Activated naive CD4-positive, alpha-beta T cell treated with anti-CD3 and anti-CD28 coated beads, Interleukin-2, amount 50 U/mL, for 24 hours (primary cell): ENCODE measurements at regions not wholly inside any gene's neighbourhood (a gene's known extent, or its start where the extent isn't known, plus 50 kb on each side); places are given as distances from the start of the nearest gene placed in this dataset.

Experiments used
- H3K27ac Mint-ChIP-seq: one replicate; pipeline ENCODE4 v1.8.0; 2021; ENCODE audit warnings: mild to moderate bottlenecking, mixed read lengths
- H3K27me3 Mint-ChIP-seq: one replicate; pipeline ENCODE4 v1.8.0; 2021; ENCODE audit warnings: mixed read lengths
- H3K36me3 Mint-ChIP-seq: one replicate; pipeline ENCODE4 v1.8.0; 2021; ENCODE audit warnings: mixed read lengths
- H3K4me1 Mint-ChIP-seq: one replicate; pipeline ENCODE4 v1.8.0; 2021; ENCODE audit warnings: mixed read lengths
- H3K4me3 Mint-ChIP-seq: one replicate; pipeline ENCODE4 v1.8.0; 2021; ENCODE audit warnings: mild to moderate bottlenecking, mixed read lengths
- H3K9me3 Mint-ChIP-seq: one replicate; pipeline ENCODE4 v1.8.0; 2021; ENCODE audit warnings: mixed read lengths

- H3K27me3 Mint-ChIP-seq: peaks cover 3% of the 10 kb centered on the region
- no peaks in the 10 kb centered on the region for H3K36me3 Mint-ChIP-seq
- H3K4me1 Mint-ChIP-seq: no peaks in the 10 kb centered on the region
- H3K4me3 Mint-ChIP-seq: no peak overlapping the region
- H3K27ac Mint-ChIP-seq: no peak overlapping the region
- no peaks in the 10 kb centered on the region for H3K9me3 Mint-ChIP-seq
Observed at GRCh38 chr10:111871458-111871857, 312.1 kb downstream of the GPAM start.

DNA sequence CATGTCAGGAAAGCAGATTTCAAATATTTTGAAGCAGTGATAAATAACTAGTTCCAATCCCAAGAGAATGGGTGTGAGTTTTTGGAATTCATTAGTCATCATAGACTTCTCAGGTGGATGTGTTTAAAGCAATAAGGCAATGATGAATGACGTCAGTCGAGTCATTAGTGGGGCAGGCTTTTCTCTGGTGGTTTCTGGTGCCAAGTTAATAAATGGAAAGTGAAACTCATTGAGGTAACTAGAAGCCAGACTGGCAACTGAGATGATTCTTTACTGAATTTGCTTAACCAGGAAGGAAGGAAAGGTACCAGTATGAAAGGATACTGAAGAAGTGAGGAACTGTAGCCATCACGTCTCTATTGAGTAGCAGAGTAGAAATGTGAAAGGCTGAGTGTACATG lies 311.0 kb downstream of the GPAM start:
- H3K27ac Mint-ChIP-seq: no peak overlapping the region
- H3K4me1 Mint-ChIP-seq: no peaks in the 10 kb centered on the region
- H3K4me3 Mint-ChIP-seq: no peak overlapping the region
- H3K27me3 Mint-ChIP-seq: peaks cover 3% of the 10 kb centered on the region
- H3K36me3 Mint-ChIP-seq: no peaks in the 10 kb centered on the region
- H3K9me3 Mint-ChIP-seq: no peaks in the 10 kb centered on the region

DNA sequence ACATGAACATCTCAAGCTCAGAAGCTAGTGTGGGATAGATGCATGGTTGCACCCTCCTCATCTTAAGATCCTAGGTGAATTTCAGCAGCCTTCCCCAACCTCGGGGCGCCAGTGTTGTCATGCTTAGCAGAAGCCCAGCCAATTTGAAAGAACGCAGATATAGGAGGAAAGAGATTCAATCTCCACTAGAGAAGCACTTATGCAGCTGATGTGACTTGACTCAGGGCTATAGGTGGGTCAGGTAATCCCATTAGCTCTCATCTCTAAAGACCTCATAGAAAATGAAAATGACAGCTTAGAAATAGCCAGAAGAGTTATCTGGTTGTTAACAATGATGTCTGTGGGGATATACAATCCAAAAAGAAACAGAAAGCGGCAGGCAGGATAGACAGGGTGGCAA lies 310.5 kb downstream of the GPAM start:
- Mint-ChIP-seq H3K36me3 (no peaks in the 10 kb centered on the region), H3K27me3 (peaks cover 3% of the 10 kb centered on the region), H3K9me3 (no peaks in the 10 kb centered on the region), H3K4me3 (no peak overlapping the region), H3K4me1 (no peaks in the 10 kb centered on the region), H3K27ac (no peak overlapping the region)

GRCh38 chr10:111873621-111874135 lies 309.9 kb downstream of the GPAM start:
- Mint-ChIP-seq H3K9me3 (no peaks in the 10 kb centered on the region), H3K27me3 (peaks cover 3% of the 10 kb centered on the region), H3K27ac (no peak overlapping the region), H3K4me1 (no peaks in the 10 kb centered on the region), H3K36me3 (no peaks in the 10 kb centered on the region), H3K4me3 (no peak overlapping the region)

DNA sequence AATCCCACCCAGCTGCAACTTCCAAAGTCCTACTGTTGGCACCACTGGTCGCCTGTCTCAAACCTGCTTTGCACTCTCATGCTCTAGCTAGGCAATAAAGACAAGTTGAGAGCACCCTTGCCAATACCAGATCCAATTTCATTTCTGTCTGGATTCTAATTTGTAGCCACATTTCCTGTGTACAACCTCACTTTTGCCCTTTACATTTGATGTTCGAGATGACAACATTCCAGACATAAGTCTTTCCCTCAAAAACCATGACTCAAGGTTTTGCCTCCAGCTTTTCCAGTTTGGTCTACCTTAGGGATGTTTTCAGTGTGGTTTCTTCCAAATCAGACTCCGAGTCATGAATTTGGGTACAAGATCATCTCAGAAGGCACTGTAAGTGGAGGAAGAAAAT lies 309.0 kb downstream of the GPAM start:
- H3K36me3 Mint-ChIP-seq: no peaks in the 10 kb centered on the region
- H3K9me3 Mint-ChIP-seq: no peaks in the 10 kb centered on the region
- no peak overlapping the region for H3K4me3 Mint-ChIP-seq
- no peak overlapping the region for H3K27ac Mint-ChIP-seq
- peaks cover 3% of the 10 kb centered on the region for H3K27me3 Mint-ChIP-seq
- no peaks in the 10 kb centered on the region for H3K4me1 Mint-ChIP-seq

- Mint-ChIP-seq H3K9me3 (no peaks in the 10 kb centered on the region), H3K27ac (no peak overlapping the region), H3K36me3 (no peaks in the 10 kb centered on the region), H3K4me3 (no peak overlapping the region), H3K4me1 (no peaks in the 10 kb centered on the region), H3K27me3 (peaks cover 2% of the 10 kb centered on the region)
Observed at GRCh38 chr10:111875725-111876124, 307.8 kb downstream of the GPAM start.

DNA sequence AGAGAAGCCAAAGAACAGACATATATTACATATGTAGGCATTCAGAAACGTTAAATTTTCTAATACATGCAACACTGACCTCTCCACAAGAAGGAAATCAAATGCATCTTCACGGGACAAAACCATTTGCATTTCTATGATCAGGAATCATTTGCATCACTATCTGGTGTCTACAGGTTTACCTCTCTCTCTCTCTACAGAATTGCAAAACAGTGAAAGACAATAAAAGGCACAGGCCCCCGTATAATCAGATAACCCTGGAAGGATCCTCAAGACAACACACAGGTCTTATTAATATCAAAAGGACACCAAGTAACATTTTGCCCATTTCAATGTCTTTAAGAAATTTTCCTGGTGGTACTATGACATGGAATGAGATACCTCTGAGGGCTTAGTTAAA lies 306.3 kb downstream of the GPAM start:
- Mint-ChIP-seq H3K4me3 (no peak overlapping the region), H3K9me3 (no peaks in the 10 kb centered on the region), H3K27ac (no peak overlapping the region), H3K36me3 (no peaks in the 10 kb centered on the region), H3K4me1 (no peaks in the 10 kb centered on the region), H3K27me3 (peaks cover 5% of the 10 kb centered on the region)

GRCh38 chr10:111879969-111880368 lies 303.6 kb downstream of the GPAM start:
- Mint-ChIP-seq H3K4me1 (no peaks in the 10 kb centered on the region), H3K9me3 (peaks cover 7% of the 10 kb centered on the region), H3K27me3 (peaks cover 3% of the 10 kb centered on the region), H3K4me3 (no peak overlapping the region), H3K27ac (no peak overlapping the region), H3K36me3 (no peaks in the 10 kb centered on the region)

GRCh38 chr10:111885046-111885445 lies 298.5 kb downstream of the GPAM start:
- H3K36me3 Mint-ChIP-seq: no peaks in the 10 kb centered on the region

DNA sequence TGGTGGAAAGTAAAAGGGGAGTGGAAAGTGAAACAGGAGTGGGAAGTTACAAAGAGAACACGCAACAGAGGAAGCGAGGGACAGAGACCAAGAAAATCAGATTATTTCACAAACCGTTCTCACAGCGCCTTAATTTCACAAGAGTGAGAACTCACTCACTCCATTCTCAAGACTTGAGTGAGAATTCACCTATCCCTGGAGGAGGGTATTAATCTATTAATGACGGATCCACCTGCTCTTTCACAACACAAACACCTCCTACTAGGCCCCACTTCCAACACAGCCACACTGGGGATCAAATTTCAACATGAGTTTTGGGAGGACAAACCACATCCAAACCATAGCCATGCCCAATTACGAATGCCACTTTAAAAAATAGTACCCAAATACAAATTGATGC lies 297.6 kb downstream of the GPAM start:
- Mint-ChIP-seq H3K27me3 (peaks cover 2% of the 10 kb centered on the region), H3K4me3 (no peak overlapping the region), H3K36me3 (no peaks in the 10 kb centered on the region), H3K9me3 (peaks cover 9% of the 10 kb centered on the region), H3K27ac (no peak overlapping the region), H3K4me1 (no peaks in the 10 kb centered on the region)

More at GRCh38 chr10:111885046-111885445, 298.5 kb downstream of the GPAM start:
- Mint-ChIP-seq H3K4me1 (no peaks in the 10 kb centered on the region), H3K4me3 (no peak overlapping the region), H3K27me3 (peaks cover 3% of the 10 kb centered on the region), H3K9me3 (peaks cover 9% of the 10 kb centered on the region), H3K27ac (no peak overlapping the region)

DNA sequence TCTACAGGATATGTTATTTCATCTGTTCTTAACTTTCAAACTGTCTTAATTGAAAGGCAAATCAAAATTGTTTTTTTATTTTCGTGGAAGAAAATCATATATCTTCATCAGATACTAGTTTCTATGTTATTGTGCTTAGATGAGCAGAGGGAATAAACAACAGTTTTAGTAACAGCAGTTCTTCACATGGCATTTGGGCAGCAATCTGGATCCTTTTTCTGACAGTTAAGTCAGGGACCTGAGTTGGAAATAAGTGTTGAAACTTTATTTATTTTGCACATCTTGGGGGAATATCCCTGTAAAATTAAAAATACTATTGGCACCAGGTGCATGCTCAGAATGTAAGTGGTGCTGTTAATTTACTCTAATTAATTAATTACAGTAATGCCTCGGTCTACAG lies 296.3 kb downstream of the GPAM start:
- no peak overlapping the region for H3K4me3 Mint-ChIP-seq
- no peaks in the 10 kb centered on the region for H3K4me1 Mint-ChIP-seq
- H3K36me3 Mint-ChIP-seq: no peaks in the 10 kb centered on the region
- H3K9me3 Mint-ChIP-seq: peaks cover 9% of the 10 kb centered on the region
- H3K27me3 Mint-ChIP-seq: no peaks in the 10 kb centered on the region
- no peak overlapping the region for H3K27ac Mint-ChIP-seq

GRCh38 chr10:111890046-111890445 lies 293.5 kb downstream of the GPAM start:
- Mint-ChIP-seq H3K9me3 (peaks cover 2% of the 10 kb centered on the region), H3K36me3 (no peaks in the 10 kb centered on the region), H3K27ac (no peak overlapping the region), H3K27me3 (no peaks in the 10 kb centered on the region), H3K4me3 (no peak overlapping the region), H3K4me1 (no peaks in the 10 kb centered on the region)

GRCh38 chr10:111916011-111916410 lies 267.6 kb downstream of the GPAM start:
- Mint-ChIP-seq H3K27me3 (peaks cover 5% of the 10 kb centered on the region), H3K4me3 (no peak overlapping the region), H3K9me3 (no peaks in the 10 kb centered on the region), H3K4me1 (no peaks in the 10 kb centered on the region), H3K27ac (no peak overlapping the region), H3K36me3 (no peaks in the 10 kb centered on the region)

DNA sequence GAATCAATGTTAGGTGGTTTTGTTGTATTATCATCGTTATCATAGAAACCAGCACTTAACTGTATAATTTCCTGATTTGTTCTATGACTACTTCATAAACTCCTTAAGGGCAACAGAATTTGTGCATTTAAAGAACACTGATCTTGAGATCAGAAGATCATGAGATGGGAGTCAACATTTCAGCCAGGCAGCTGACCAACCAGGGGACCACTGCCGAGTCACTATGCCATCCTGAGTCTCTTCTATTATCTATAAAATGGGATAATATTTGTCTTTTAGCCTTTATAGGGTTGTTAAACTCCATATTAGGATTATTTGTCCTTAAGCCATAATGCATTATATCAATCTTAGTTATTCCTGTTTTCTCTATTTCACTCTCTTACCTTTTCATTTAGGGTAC lies 261.7 kb downstream of the GPAM start:
- no peak overlapping the region for H3K27ac Mint-ChIP-seq
- H3K36me3 Mint-ChIP-seq: no peaks in the 10 kb centered on the region
- H3K9me3 Mint-ChIP-seq: no peaks in the 10 kb centered on the region
- H3K4me1 Mint-ChIP-seq: no peaks in the 10 kb centered on the region
- peaks cover 4% of the 10 kb centered on the region for H3K27me3 Mint-ChIP-seq
- H3K4me3 Mint-ChIP-seq: no peak overlapping the region

- Mint-ChIP-seq H3K27ac (no peak overlapping the region), H3K27me3 (no peaks in the 10 kb centered on the region), H3K36me3 (no peaks in the 10 kb centered on the region), H3K4me1 (no peaks in the 10 kb centered on the region), H3K9me3 (no peaks in the 10 kb centered on the region), H3K4me3 (no peak overlapping the region)
Observed at GRCh38 chr10:111923032-111923431, 260.5 kb downstream of the GPAM start.

GRCh38 chr10:111926286-111926685 lies 257.3 kb downstream of the GPAM start:
- Mint-ChIP-seq H3K27me3 (no peaks in the 10 kb centered on the region), H3K4me3 (no peak overlapping the region), H3K4me1 (no peaks in the 10 kb centered on the region), H3K27ac (no peak overlapping the region), H3K36me3 (no peaks in the 10 kb centered on the region), H3K9me3 (no peaks in the 10 kb centered on the region)

GRCh38 chr10:111933937-111934336 lies 249.6 kb downstream of the GPAM start:
- H3K27me3 Mint-ChIP-seq: no peaks in the 10 kb centered on the region
- H3K9me3 Mint-ChIP-seq: no peaks in the 10 kb centered on the region
- H3K36me3 Mint-ChIP-seq: no peaks in the 10 kb centered on the region
- H3K4me1 Mint-ChIP-seq: no peaks in the 10 kb centered on the region
- H3K4me3 Mint-ChIP-seq: no peak overlapping the region
- no peak overlapping the region for H3K27ac Mint-ChIP-seq
